Stimulated activated naive CD8-positive, alpha-beta T cell treated with anti-CD3 and anti-CD28 coated beads, Interleukin-15, amount 100 ng/mL, for 72 hours (primary cell): ENCODE measurements at regions not wholly inside any gene's neighbourhood (a gene's known extent, or its start where the extent isn't known, plus 50 kb on each side); places are given as distances from the start of the nearest gene placed in this dataset.

Experiments
- ATAC-seq: fragments of 150-1000 bp; cut with Tn5 transposase; 2 replicates; pipeline ENCODE4 v1.10.0; 2021; ENCODE audit warnings: mild to moderate bottlenecking, moderate library complexity
- DNase-seq, 2 donors: peaks; one replicate each; pipeline ENCODE4 v3.0.0; 2021 to 2022
- H3K27ac Mint-ChIP-seq, 2 donors: one replicate each; pipeline ENCODE4 v1.8.0; 2022; ENCODE audit warnings: mild to moderate bottlenecking in 2 of 2, mixed read lengths in 2 of 2, moderate library complexity in 2 of 2
- H3K27me3 Mint-ChIP-seq: one replicate; pipeline ENCODE4 v1.8.0; 2022; ENCODE audit warnings: mixed read lengths
- H3K4me1 Mint-ChIP-seq: one replicate; pipeline ENCODE4 v1.8.0; 2022; ENCODE audit warnings: mild to moderate bottlenecking, mixed read lengths
- H3K4me3 Mint-ChIP-seq, 2 donors: one replicate each; pipeline ENCODE4 v1.8.0; 2022; ENCODE audit warnings: mild to moderate bottlenecking in 2 of 2, mixed read lengths in 2 of 2, moderate library complexity in 1 of 2
- H3K9me3 Mint-ChIP-seq, 2 donors: one replicate each; pipeline ENCODE4 v1.8.0; 2022; ENCODE audit warnings: mixed read lengths in 2 of 2

DNA sequence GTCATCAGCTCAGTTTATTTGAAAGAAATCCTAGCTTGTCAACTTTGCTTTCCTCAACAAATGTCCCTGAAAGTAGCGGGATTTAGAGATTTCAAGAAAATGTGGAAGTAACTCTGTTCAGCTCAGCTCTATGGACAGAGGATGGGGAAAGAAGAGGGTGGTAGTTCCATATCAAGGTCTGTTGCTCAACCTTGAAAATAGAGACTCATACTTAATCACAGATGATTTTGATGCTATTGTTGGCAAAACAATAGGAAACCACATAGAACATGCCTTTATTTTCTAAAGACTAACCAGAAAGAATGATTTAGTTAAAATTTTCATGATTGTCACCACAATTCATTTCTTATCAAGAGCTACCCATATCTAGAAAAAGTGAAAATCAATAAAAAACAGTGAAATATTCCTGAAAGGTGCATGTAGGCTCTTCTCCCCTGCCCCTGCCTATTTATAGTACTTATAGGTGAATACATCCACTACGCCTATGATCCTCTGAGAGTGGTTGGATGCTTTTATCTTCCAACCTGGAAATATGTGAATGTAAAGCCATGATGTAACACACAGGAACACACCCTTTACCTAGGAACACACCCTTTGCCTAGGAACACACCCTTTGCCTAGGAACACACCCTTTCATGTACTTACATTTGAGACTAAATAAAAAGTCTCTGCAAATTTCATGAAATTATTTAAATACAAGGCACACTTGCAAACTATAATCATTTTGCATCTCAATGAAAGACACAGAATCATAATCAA is 65.8 kb downstream of the ETAA1 start:
- Mint-ChIP-seq H3K27ac (no peak overlapping the region), H3K4me3 (no peak overlapping the region), H3K4me1 (no peaks in the 10 kb centered on the region), H3K27me3 (no peaks in the 10 kb centered on the region), H3K9me3 (no peaks in the 10 kb centered on the region)
- ATAC-seq (no peak), DNase-seq (no peak)

DNA sequence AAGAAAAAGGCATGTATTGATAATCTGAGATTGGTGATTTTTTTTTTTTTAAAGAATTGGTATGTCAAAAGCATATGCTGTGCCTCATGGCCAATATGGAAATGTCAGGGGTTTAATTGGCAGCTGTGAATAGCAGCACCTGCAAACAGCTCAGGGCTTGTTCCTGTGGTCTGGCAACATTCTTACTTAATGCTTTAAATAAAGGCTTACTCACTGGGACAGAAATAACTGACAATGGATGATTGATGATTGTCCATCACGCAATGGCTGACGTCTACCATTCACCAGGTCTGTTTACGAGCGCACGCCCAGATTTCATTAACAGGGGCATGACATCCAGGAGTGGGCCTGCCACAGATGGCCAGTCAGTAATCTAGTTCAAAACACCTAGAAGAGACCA is 66.7 kb downstream of the ETAA1 start:
- H3K27ac Mint-ChIP-seq: no peak overlapping the region
- no peak overlapping the region for H3K4me3 Mint-ChIP-seq
- ATAC-seq (no peak), DNase-seq (no peak)
- H3K9me3 Mint-ChIP-seq: no peaks in the 10 kb centered on the region
- H3K4me1 Mint-ChIP-seq: no peaks in the 10 kb centered on the region
- H3K27me3 Mint-ChIP-seq: no peaks in the 10 kb centered on the region

DNA sequence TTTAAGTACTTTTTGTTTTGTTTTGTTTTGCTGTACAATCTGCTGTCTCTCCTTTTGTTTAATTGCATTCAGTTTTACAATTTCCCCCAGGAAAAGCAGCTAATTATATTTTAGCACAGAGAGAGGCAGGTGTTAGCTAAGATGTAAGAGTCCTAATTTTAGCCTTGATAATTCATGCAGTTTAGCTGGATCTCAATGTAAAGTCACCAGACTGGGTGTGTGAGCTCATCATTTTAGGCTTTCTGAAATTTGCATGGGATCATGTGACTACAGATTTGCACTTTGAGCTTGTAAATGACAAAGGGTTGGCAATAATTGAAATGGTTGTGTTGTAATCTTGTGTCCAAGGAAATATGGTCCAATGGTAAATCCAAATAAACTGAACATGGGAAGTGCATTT is 68.5 kb downstream of the ETAA1 start:
- ATAC-seq (no peak), DNase-seq (no peak)
- Mint-ChIP-seq H3K9me3 (no peaks in the 10 kb centered on the region), H3K4me1 (no peaks in the 10 kb centered on the region), H3K27ac (no peak overlapping the region), H3K4me3 (no peak overlapping the region), H3K27me3 (no peaks in the 10 kb centered on the region)

DNA sequence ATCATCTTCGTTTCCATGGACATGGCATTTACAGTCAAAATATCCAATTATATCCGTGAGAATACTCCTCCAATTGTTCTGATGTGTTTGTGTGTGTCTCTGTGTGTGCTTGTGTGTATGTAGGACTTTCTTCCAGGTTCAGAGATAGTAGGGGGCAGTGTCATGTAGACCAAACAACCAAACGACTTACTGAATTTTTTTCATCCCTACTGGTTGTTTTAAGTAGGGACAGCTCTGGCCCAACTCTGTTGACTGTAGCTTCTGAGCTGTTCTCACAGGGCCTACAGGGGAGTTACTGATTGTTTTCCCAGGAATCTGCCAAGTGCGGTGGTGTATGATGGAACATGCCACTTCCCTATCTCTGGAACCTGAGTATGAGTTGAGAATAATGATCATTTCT is 69.6 kb downstream of the ETAA1 start:
- Mint-ChIP-seq H3K27ac (no peak overlapping the region), H3K4me1 (no peaks in the 10 kb centered on the region), H3K27me3 (no peaks in the 10 kb centered on the region), H3K9me3 (no peaks in the 10 kb centered on the region), H3K4me3 (no peak overlapping the region)
- no peak for ATAC-seq
- no peak for DNase-seq

DNA sequence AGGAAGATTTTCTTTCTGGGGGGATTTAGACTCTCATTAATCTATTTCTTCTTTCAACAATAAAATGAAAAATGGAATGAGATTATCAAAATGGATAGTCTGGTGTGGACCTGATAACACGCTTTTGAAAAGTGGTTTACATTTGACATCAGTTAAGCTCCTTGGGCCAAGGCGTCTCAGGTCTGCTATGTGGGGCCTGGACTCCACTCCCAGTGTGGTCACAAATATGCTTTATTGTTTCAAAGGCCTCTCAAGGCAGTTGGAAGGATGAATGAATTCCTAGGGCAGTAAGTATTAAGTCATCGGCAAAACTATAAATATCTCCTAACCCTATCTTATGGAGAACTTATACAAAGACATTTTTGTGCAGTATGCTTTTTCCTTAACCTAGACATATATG is 74.5 kb downstream of the ETAA1 start:
- DNase-seq: no peak
- Mint-ChIP-seq H3K4me3 (no peak overlapping the region), H3K27ac (no peak overlapping the region), H3K27me3 (no peaks in the 10 kb centered on the region), H3K4me1 (no peaks in the 10 kb centered on the region), H3K9me3 (no peaks in the 10 kb centered on the region)
- no peak for ATAC-seq

DNA sequence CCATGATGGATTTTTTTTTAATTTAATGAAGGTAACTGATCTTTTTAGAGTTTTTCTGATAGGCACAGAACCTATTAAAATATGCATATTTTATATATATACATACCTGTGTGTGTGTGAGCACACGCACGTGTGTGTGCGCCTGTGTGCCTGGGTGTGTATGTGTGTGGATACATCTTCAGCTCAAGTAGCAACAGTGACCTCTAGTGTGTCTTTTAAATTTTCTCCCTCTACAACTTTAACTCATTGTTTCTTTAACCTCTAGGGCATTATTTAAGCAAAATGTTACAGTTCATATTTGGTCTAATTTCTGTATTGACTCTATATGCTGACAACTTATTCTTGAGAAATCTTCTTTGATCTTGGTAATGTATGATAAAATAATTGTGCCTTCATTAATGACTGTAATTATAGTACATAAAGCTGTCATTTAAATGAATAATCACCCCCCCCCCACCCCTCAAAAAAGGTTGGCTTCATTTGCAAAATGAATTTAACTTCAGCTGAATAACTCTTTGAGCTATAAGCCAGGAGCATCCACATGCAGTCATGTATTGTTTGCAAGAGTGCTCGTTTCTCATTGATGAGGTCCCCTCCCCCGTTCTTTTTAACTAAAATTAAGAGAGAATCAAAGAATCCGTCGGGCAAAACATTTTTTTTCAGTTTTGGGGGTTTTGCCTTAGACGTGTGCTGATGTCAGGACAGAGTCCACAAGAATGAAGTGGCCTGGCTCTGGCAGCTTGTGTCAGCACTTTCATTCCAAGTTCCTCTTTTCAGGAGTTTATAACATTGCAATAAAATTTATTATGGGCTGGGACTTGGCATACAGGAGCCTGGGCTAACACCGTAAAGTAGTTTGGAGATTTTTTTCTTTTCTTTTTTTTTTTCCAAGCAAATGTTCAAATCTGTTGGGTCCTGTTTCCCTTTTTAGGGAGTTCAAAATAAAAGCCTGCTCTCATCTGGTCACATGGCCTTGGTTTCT is 80.0 kb downstream of the ETAA1 start:
- Mint-ChIP-seq H3K4me3 (no peak overlapping the region), H3K27ac (no peak overlapping the region), H3K27me3 (no peaks in the 10 kb centered on the region), H3K9me3 (no peaks in the 10 kb centered on the region), H3K4me1 (no peaks in the 10 kb centered on the region)
- DNase-seq: no peak
- no peak for ATAC-seq

DNA sequence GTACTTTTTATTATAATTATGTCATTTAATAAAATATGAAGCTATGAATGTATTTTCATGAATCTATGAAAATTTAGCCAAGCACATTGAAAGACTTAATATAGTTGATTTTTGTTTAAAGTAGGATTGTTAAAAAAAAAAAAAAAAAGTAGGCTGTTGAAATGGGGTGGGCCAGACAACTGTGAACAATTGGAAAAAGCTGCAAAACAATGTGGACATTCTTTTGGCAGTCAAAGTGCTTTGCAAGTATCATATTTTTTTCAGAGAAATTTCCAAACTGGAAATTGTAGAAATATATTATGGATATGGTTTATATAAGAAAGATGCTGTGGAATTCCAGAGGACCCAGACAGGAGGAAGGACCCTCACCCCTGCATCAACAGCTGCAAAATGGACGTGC is 82.1 kb downstream of the ETAA1 start:
- no peak for DNase-seq
- Mint-ChIP-seq H3K27me3 (no peaks in the 10 kb centered on the region), H3K4me3 (no peak overlapping the region), H3K27ac (no peak overlapping the region), H3K4me1 (no peaks in the 10 kb centered on the region), H3K9me3 (no peaks in the 10 kb centered on the region)
- no peak for ATAC-seq

DNA sequence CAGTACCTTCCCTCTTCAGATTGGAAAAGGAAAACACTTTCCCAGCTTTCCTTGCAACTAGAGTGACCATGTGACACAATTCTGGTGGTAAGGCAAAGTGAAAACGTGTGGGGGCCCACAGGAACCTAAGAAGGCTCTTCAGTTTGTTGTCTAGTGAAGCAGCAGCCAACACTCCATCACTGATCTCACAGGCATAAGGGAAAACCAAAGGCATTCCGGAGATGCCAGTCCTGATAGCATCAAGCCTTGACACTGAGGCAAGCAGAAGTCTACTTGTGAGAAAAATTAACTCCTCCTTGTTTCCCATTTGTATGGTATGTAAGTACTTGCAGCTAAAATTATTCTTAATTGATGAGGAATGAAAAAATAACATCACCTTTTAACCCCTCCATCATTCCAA is 88.3 kb downstream of the ETAA1 start:
- Mint-ChIP-seq H3K27ac (no peak overlapping the region), H3K4me3 (no peak overlapping the region), H3K27me3 (no peaks in the 10 kb centered on the region), H3K4me1 (no peaks in the 10 kb centered on the region), H3K9me3 (peaks cover 9 to 10% of the 10 kb centered on the region in 2 donors)
- DNase-seq: no peak
- ATAC-seq: no peak

DNA sequence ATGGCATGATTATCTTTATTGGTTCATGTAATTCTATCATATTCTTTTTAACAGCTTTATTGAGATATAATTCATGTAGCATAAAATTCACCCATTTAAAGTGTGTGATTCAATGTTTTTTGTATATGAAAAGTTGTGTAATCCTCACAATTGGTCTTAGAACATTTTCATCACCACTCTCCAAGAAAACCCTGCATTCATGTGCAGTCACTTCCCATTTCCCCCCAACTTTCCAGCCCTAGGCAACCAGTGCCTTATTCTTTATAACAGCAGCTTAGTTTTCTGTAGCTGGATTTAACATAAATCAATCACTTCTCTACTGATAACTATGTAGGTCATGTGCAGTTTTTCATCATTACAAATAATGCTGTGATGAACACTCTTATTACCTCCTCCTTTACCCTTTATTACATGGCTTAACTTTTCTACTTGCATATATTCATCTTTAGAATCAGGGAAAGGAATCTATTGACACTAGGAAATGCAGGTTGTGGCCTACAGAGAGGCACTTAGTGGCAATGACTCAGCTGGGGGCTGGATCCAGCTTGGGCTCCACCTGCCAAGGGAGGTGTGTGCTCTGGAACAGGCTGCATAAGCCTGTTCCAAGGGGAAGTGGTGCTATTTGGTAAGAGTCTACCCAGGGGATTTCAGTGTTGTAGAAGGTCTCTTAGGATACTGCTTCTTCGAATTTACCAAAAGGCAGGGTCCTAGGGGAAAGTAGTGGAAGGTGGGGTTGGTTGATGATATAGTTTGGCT is 89.1 kb downstream of the ETAA1 start:
- peaks cover 9 to 10% of the 10 kb centered on the region in 2 donors for H3K9me3 Mint-ChIP-seq
- DNase-seq (no peak), ATAC-seq (no peak)
- H3K4me1 Mint-ChIP-seq: no peaks in the 10 kb centered on the region
- H3K27ac Mint-ChIP-seq: no peak overlapping the region
- no peak overlapping the region for H3K4me3 Mint-ChIP-seq
- no peaks in the 10 kb centered on the region for H3K27me3 Mint-ChIP-seq

DNA sequence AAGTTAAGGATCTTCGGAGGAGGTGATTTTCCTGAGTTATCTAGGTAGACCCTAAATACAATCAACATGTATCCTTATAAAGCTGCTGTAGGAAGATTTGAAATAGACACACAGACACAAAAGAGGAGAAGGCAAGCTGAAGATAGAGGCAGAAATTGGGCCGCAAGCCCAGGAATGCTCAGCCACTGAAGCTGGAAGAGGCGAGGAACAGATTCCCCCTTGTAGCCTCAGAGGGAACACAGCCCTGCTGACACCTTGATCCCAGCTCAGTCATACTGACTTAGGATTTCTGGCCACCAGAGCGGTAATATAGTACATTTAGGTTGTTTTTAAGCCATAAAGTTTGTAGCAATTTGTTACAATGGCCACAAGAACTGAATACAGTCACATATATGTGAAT is 90.9 kb downstream of the ETAA1 start:
- DNase-seq (no peak), ATAC-seq (no peak)
- H3K9me3 Mint-ChIP-seq: peaks cover 9 to 10% of the 10 kb centered on the region in 2 donors
- H3K4me3 Mint-ChIP-seq: no peak overlapping the region
- H3K4me1 Mint-ChIP-seq: no peaks in the 10 kb centered on the region
- H3K27ac Mint-ChIP-seq: no peak overlapping the region
- H3K27me3 Mint-ChIP-seq: no peaks in the 10 kb centered on the region

DNA sequence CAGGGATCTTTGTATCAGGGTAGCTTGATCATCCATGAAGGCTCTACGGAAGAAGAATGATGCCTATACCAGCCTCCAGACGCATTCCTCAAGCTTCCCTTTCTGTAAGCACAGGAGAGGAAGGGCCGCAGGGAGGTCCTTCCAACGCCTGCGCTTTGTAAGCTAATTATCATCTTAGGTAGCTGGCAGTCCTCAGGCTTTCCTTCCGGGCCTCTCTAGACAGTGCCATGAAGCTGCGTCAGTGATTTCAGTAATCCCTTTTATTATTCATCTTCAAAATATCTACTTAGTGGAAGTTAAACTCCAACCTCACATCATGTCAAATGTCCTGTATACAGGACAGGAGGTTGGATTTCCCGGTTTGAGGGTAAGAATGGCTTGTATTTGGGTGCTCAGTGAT is 92.3 kb downstream of the ETAA1 start:
- no peak overlapping the region for H3K27ac Mint-ChIP-seq
- DNase-seq (no peak), ATAC-seq (no peak)
- H3K27me3 Mint-ChIP-seq: no peaks in the 10 kb centered on the region
- H3K9me3 Mint-ChIP-seq: peaks cover 9 to 10% of the 10 kb centered on the region in 2 donors
- H3K4me1 Mint-ChIP-seq: no peaks in the 10 kb centered on the region
- H3K4me3 Mint-ChIP-seq: no peak overlapping the region

DNA sequence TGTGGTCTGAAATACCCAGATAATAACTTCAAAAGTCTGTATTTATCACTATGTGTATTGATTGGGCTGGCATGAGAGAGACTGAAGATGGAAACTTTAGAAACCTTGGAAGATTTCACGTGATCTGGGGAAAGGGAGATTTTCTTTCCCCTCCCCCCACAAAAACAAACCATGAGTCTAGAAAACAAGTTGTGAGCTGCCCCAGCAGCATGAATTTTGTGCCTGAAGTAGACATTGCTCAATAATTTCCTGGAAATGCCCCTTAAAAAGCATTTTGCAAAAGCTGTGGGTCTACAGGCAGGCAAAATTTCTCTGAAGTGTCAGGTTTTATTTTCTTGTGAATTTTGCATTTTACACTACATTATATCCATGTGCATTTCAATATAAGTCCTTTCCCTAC is 101.8 kb downstream of the ETAA1 start:
- DNase-seq (no peak), ATAC-seq (no peak)
- no peaks in the 10 kb centered on the region for H3K4me1 Mint-ChIP-seq
- no peak overlapping the region for H3K27ac Mint-ChIP-seq
- no peak overlapping the region for H3K4me3 Mint-ChIP-seq
- peaks cover 5 to 6% of the 10 kb centered on the region in 2 donors for H3K9me3 Mint-ChIP-seq
- H3K27me3 Mint-ChIP-seq: peaks cover 6% of the 10 kb centered on the region

DNA sequence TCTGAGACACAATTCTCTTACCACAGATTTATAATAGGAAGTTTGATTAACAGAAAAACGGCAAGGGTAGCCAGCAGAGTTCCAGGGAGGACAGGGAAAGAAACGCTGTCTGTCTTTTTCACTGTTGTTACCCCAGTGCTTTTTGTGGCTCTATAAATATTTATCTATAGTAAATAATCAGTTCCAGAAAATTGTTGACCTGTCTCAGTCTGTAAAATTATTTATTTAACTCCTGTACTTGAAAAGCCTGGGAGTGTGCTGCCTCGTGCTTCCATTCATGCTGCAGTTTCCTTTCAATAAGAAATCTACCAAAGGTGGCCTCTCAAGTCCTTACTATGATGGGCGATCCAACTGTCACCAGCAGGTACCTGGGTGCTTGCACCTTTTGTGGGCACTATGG is 102.9 kb downstream of the ETAA1 start:
- H3K27ac Mint-ChIP-seq: no peak overlapping the region
- H3K9me3 Mint-ChIP-seq: peaks cover 5 to 6% of the 10 kb centered on the region in 2 donors
- H3K4me1 Mint-ChIP-seq: no peaks in the 10 kb centered on the region
- ATAC-seq (no peak), DNase-seq (no peak)
- peaks cover 6% of the 10 kb centered on the region for H3K27me3 Mint-ChIP-seq
- no peak overlapping the region for H3K4me3 Mint-ChIP-seq

DNA sequence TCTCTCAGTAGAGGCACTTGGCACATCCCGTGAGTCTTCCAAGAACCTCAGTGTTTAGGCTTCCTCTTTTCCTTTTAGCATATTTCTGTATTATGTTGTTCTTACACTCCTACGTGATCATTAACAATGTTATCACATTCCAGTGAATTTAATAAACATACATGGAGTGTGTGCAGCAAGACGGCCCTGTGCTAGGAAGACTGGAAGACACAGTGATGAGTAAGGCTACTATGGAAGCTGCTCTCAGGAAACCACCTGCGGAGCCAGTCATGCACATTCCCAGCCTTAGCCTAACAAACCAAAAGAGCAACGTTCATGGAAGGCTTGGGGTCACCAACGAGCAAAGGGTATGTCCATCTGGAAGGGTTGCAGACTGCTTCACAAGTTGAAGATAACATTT is 103.4 kb downstream of the ETAA1 start:
- Mint-ChIP-seq H3K27ac (no peak overlapping the region), H3K4me1 (no peaks in the 10 kb centered on the region), H3K9me3 (peaks cover 5 to 6% of the 10 kb centered on the region in 2 donors), H3K4me3 (no peak overlapping the region), H3K27me3 (peaks cover 6% of the 10 kb centered on the region)
- ATAC-seq (no peak), DNase-seq (no peak)

DNA sequence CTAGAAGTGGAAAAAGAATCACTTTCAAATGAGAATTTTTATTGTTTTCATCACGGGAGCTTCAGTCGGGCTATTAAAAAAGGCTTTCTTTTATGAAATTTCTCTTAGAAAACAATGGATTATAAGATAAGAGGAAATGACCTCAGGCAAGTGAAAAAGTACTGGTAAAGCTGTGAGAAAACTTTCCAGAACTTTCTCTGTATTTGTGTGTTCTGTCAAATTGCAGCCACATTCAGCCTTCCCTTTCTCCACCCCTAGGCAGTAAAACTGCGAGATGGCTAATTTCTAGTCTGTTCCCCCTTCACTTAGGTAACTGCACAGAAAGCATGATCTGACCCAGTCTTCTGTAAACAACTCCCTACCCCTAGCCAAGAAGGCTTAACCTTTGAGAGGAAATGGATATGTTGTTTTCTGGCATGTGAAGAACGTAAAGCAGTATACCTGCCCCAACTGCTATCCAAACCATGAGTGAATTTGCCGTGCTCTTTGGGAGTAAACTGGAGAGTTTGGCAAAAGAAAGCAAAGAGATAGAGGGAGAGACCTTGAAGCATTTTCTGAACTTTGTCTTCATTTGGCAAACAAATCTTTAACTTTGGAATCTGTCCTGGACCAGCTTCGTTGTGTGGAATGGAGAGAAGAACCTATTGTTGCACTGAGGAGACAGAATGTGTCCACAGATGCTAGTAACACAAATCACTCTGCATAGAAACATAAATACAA is 105.4 kb downstream of the ETAA1 start:
- Mint-ChIP-seq H3K4me3 (no peak overlapping the region), H3K27ac (no peak overlapping the region), H3K4me1 (no peaks in the 10 kb centered on the region), H3K27me3 (peaks cover 6% of the 10 kb centered on the region), H3K9me3 (peaks cover 5 to 12% of the 10 kb centered on the region in 2 donors)
- DNase-seq: no peak
- no peak for ATAC-seq
